ENCODE measurements at regions not wholly inside any gene's neighbourhood (a gene's known extent, or its start where the extent isn't known, plus 50 kb on each side); places are given as distances from the start of the nearest gene placed in this dataset.
"Not testable (repeated sequence)": the region's sequence is repeated elsewhere in the genome, so short reads cannot be mapped to it uniquely, and the experiment has no call there.

GRCh38 chr16:13629704-13630103 is 290.2 kb upstream of the ERCC4 start:
- TF ChIP-seq CTCF (IDR thresholded peaks at IDR 0.05; ENCODE audit: extremely low read depth, insufficient read depth, missing control alignments), result no peak
- in situ Hi-C loops (cut with MboI; ENCODE audit: low pct_unique_long_range_greater_than_20kb, low sequenced_read_pairs, unreplicated experiment), result no loop called here
- no peak for DNase-seq (ENCODE audit: low spot score)

GRCh38 chr16:13630374-13630773 is 289.6 kb upstream of the ERCC4 start:
- no peak for TF ChIP-seq CTCF (IDR thresholded peaks at IDR 0.05; ENCODE audit: extremely low read depth, insufficient read depth, missing control alignments)
- DNase-seq (ENCODE audit: low spot score), result no peak
- in situ Hi-C loops (cut with MboI; ENCODE audit: low pct_unique_long_range_greater_than_20kb, low sequenced_read_pairs, unreplicated experiment), result no loop called here

- in situ Hi-C loops (cut with MboI; ENCODE audit: low pct_unique_long_range_greater_than_20kb, low sequenced_read_pairs, unreplicated experiment), result no loop called here
- no peak for DNase-seq (ENCODE audit: low spot score)
Measured at GRCh38 chr16:13631213-13631767, 288.7 kb upstream of the ERCC4 start.

GRCh38 chr16:13631916-13632315 is 288.0 kb upstream of the ERCC4 start:
- no peak for TF ChIP-seq CTCF (IDR thresholded peaks at IDR 0.05; ENCODE audit: extremely low read depth, insufficient read depth, missing control alignments)
- in situ Hi-C loops (cut with MboI; ENCODE audit: low pct_unique_long_range_greater_than_20kb, low sequenced_read_pairs, unreplicated experiment), result no loop called here
- no peak for DNase-seq (ENCODE audit: low spot score)

More at GRCh38 chr16:13631213-13631767, 288.7 kb upstream of the ERCC4 start:
- TF ChIP-seq CTCF (IDR thresholded peaks at IDR 0.05; ENCODE audit: extremely low read depth, insufficient read depth, missing control alignments), result no peak

GRCh38 chr16:13632504-13632903 is 287.4 kb upstream of the ERCC4 start:
- in situ Hi-C loops (cut with MboI; ENCODE audit: low pct_unique_long_range_greater_than_20kb, low sequenced_read_pairs, unreplicated experiment); DNase-seq (ENCODE audit: low spot score): not testable (repeated sequence)

GRCh38 chr16:13633391-13633861 is 286.5 kb upstream of the ERCC4 start:
- in situ Hi-C loops (cut with MboI; ENCODE audit: low pct_unique_long_range_greater_than_20kb, low sequenced_read_pairs, unreplicated experiment), result no loop called here
- no peak for DNase-seq (ENCODE audit: low spot score)
- TF ChIP-seq CTCF (IDR thresholded peaks at IDR 0.05; ENCODE audit: extremely low read depth, insufficient read depth, missing control alignments), result no peak

- no peak for DNase-seq (ENCODE audit: low spot score)
- in situ Hi-C loops (cut with MboI; ENCODE audit: low pct_unique_long_range_greater_than_20kb, low sequenced_read_pairs, unreplicated experiment), result no loop called here
- TF ChIP-seq CTCF (IDR thresholded peaks at IDR 0.05; ENCODE audit: extremely low read depth, insufficient read depth, missing control alignments), result no peak
Measured at GRCh38 chr16:13634253-13634652, 285.7 kb upstream of the ERCC4 start.
